HepG2 (cell line): ENCODE measurements at regions not wholly inside any gene's neighbourhood (a gene's known extent, or its start where the extent isn't known, plus 50 kb on each side); places are given as distances from the start of the nearest gene placed in this dataset.

Experiments used
- DPF2 ChIP-seq: sonication (generic); formaldehyde crosslinking; IDR thresholded peaks from 2 replicates; pipeline ENCODE4 v1.4.0; 2020; ENCODE audit warnings: mild to moderate bottlenecking, low read depth, missing genetic modification reagents, borderline replicate concordance
- EEA1 ChIP-seq: sonication (generic); formaldehyde crosslinking; IDR thresholded peaks from 2 replicates; pipeline ENCODE4 v1.5.1; 2020; ENCODE audit warnings: mild to moderate bottlenecking, missing genetic modification reagents, borderline replicate concordance
- JARID2 ChIP-seq: sonication (generic); formaldehyde crosslinking; IDR thresholded peaks from 2 replicates; pipeline ENCODE4 v1.8.1; 2023; ENCODE audit warnings: missing genetic modification reagents, inconsistent platforms; ENCODE audit not compliant: insufficient replicate concordance
- KDM5A ChIP-seq: fragments of 200-600 bp; sonication (generic); IDR thresholded peaks from 2 replicates; pipeline ENCODE4 v1.7.0; 2018; ENCODE audit warnings: antibody characterized with exemption, mild to moderate bottlenecking, low read length, borderline replicate concordance
- RBFOX2 ChIP-seq: fragments of 200-400 bp; formaldehyde crosslinking; IDR thresholded peaks from 2 replicates; pipeline ENCODE4 v1.6.1; 2017; ENCODE audit warnings: low read depth, mild to moderate bottlenecking, low read length
- RFX3 ChIP-seq: IDR thresholded peaks from 2 replicates; pipeline ENCODE4 v1.6.1; 2016; ENCODE audit warnings: missing biosample characterization, missing genetic modification reagents
- SOX13 ChIP-seq, 3 experiments: fragments of 450-650 bp in 1 of 3; sonication (generic) in 1 of 3; formaldehyde crosslinking in 1 of 3; IDR thresholded peaks in 2 of 3; conservative IDR thresholded peaks in 1 of 3; 2 replicates each; pipeline versions ENCODE4 v1.5.0 to v1.6.1; 2016 to 2020; ENCODE audit warnings: antibody characterized with exemption in 1 of 3, mild to moderate bottlenecking in 1 of 3, missing compliant biosample characterization in 1 of 3, missing genetic modification reagents in 1 of 3, moderate library complexity in 1 of 3
- SP4 ChIP-seq: sonication (generic); formaldehyde crosslinking; IDR thresholded peaks from 2 replicates; pipeline ENCODE4 v1.8.1; 2023; ENCODE audit warnings: mild to moderate bottlenecking, missing genetic modification reagents
- ZNF205 ChIP-seq: IDR thresholded peaks from 2 replicates; pipeline ENCODE4 v1.6.1; 2018; ENCODE audit warnings: missing biosample characterization, missing genetic modification reagents
- ZNF776 ChIP-seq: sonication (generic); formaldehyde crosslinking; IDR thresholded peaks from 2 replicates; pipeline ENCODE4 v1.4.0; 2020; ENCODE audit warnings: mild to moderate bottlenecking, missing genetic modification reagents
- TF ChIP-seq, protein P1 (sequence below): sonication (generic); formaldehyde crosslinking; IDR thresholded peaks from 2 replicates; pipeline ENCODE4 v1.4.0; 2020; ENCODE audit warnings: missing genetic modification reagents, borderline replicate concordance
- TF ChIP-seq, protein P2 (sequence below): sonication (generic); formaldehyde crosslinking; IDR thresholded peaks from 2 replicates; pipeline ENCODE4 v1.4.0; 2020; ENCODE audit warnings: mild to moderate bottlenecking, missing genetic modification reagents

DNA sequence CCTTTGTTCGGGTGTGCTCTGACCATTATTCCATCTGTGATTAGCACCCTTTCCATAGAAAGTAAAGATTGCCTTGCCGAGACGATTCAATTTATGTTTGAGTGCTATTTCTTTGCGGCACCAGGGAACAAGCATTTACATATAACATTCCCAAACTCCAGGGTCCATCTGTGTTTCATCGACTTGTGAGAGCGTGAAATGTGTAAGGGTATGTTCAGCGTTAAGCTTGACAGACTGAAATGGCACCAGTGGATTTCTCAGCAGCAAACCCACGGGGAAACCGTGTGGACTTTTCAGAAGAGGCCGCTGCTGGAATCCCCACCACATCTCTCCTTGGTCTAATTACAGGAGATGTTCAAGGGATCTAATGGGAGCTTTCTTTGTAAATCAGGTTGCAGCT, 270.5 kb downstream of the TCERG1L start (continued):
- TF ChIP-seq, protein P1, sequence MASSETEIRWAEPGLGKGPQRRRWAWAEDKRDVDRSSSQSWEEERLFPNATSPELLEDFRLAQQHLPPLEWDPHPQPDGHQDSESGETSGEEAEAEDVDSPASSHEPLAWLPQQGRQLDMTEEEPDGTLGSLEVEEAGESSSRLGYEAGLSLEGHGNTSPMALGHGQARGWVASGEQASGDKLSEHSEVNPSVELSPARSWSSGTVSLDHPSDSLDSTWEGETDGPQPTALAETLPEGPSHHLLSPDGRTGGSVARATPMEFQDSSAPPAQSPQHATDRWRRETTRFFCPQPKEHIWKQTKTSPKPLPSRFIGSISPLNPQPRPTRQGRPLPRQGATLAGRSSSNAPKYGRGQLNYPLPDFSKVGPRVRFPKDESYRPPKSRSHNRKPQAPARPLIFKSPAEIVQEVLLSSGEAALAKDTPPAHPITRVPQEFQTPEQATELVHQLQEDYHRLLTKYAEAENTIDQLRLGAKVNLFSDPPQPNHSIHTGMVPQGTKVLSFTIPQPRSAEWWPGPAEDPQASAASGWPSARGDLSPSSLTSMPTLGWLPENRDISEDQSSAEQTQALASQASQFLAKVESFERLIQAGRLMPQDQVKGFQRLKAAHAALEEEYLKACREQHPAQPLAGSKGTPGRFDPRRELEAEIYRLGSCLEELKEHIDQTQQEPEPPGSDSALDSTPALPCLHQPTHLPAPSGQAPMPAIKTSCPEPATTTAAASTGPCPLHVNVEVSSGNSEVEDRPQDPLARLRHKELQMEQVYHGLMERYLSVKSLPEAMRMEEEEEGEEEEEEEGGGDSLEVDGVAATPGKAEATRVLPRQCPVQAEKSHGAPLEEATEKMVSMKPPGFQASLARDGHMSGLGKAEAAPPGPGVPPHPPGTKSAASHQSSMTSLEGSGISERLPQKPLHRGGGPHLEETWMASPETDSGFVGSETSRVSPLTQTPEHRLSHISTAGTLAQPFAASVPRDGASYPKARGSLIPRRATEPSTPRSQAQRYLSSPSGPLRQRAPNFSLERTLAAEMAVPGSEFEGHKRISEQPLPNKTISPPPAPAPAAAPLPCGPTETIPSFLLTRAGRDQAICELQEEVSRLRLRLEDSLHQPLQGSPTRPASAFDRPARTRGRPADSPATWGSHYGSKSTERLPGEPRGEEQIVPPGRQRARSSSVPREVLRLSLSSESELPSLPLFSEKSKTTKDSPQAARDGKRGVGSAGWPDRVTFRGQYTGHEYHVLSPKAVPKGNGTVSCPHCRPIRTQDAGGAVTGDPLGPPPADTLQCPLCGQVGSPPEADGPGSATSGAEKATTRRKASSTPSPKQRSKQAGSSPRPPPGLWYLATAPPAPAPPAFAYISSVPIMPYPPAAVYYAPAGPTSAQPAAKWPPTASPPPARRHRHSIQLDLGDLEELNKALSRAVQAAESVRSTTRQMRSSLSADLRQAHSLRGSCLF = no peak
- TF ChIP-seq SOX13 (IDR thresholded peaks at IDR 0.05) = no peak
- TF ChIP-seq SOX13 (CRISPR knock-in tag; conservative IDR thresholded peaks at IDR 0.05 in 1 of 2, IDR thresholded peaks at IDR 0.05 in 1 of 2) = no peak
- TF ChIP-seq ZNF205 (CRISPR knock-in tag) = no peak
- TF ChIP-seq, protein P2, sequence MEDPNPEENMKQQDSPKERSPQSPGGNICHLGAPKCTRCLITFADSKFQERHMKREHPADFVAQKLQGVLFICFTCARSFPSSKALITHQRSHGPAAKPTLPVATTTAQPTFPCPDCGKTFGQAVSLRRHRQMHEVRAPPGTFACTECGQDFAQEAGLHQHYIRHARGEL = no peak
- no peak for TF ChIP-seq RBFOX2
- TF ChIP-seq SP4 (CRISPR knock-in tag) = no peak
- TF ChIP-seq KDM5A = no peak
- TF ChIP-seq ZNF776 = no peak
- no peak for TF ChIP-seq DPF2 (CRISPR knock-in tag)
- no peak for TF ChIP-seq JARID2 (CRISPR knock-in tag)
- no peak for TF ChIP-seq EEA1 (CRISPR knock-in tag)
- TF ChIP-seq RFX3 (CRISPR knock-in tag) = no peak
